NOMO-1 treated with dmso at 0.1 percent for 144 hours (cell line): ENCODE measurements at regions not wholly inside any gene's neighbourhood (a gene's known extent, or its start where the extent isn't known, plus 50 kb on each side); places are given as distances from the start of the nearest gene placed in this dataset.

Experiments used
- DNase-seq: peaks from one replicate; lab custom pipeline; 2025; ENCODE audit not compliant: unreplicated experiment; lab: John Stamatoyannopoulos, UW

GRCh38 chr5:72558046-72558336 is 50.8 kb upstream of the ZNF366 start:
- DNase-seq: no peak

GRCh38 chr5:72557167-72558045 is 50.2 kb upstream of the ZNF366 start:
- DNase-seq: no peak
